ENCODE measurements at regions not wholly inside any gene's neighbourhood (a gene's known extent, or its start where the extent isn't known, plus 50 kb on each side); places are given as distances from the start of the nearest gene placed in this dataset.

- ChIA-PET CTCF (no interaction called here), POLR2A (no interaction called here), RAD21 (ENCODE audit: unreplicated experiment) (no interaction called here), SMC1A (ENCODE audit: uncharacterized antibody, unreplicated experiment) (no interaction called here)
- ATAC-seq (no peak), DNase-seq (ENCODE audit: low read depth, low spot score) (no peak), FAIRE-seq (no peak)
- TF ChIP-seq KAT2A (conservative IDR thresholded peaks at IDR 0.05; ENCODE audit: control insufficient read depth, low read depth, low read length) (no peak), YBX1 (IDR thresholded peaks at IDR 0.05) (no peak), BCL11A (IDR thresholded peaks at IDR 0.05; ENCODE audit: low read depth, low read length) (no peak), PBX3 (IDR thresholded peaks at IDR 0.05; ENCODE audit: insufficient replicate concordance, low read depth, low read length) (no peak), EGR1 (IDR thresholded peaks at IDR 0.05; ENCODE audit: borderline replicate concordance in 1 of 2, low read depth in 2 of 2, low read length in 2 of 2) (no peak), ATF2 (IDR thresholded peaks at IDR 0.05; ENCODE audit: low read length) (no peak), MLLT1 (IDR thresholded peaks at IDR 0.05) (no peak), MXI1 (IDR thresholded peaks at IDR 0.05; ENCODE audit: low read depth, low read length) (no peak), ZNF217 (IDR thresholded peaks at IDR 0.05) (no peak), ZNF274 (IDR thresholded peaks at IDR 0.05; ENCODE audit: insufficient read depth, insufficient read length) (no peak), SKIL (IDR thresholded peaks at IDR 0.05; ENCODE audit: low read depth, poor library complexity, severe bottlenecking) (no peak)
- WGBS (ENCODE audit: insufficient coverage, insufficient replicate concordance, low lambda C conversion rate, missing lambda C conversion rate), result 61% methylated on average over 13 of the region's 13 CpGs
- no TSS peak for BruUV-seq (replicated peaks)
- Histone ChIP-seq H3K9me3 (replicated peaks; ENCODE audit: control insufficient read depth, insufficient read depth, low read length) (no peaks in the 10 kb centered on the region), H3K79me2 (ENCODE audit: control insufficient read depth, insufficient read depth, low read length) (no peaks in the 10 kb centered on the region), H2AFZ (ENCODE audit: control insufficient read depth, low read depth, low read length) (no peak overlapping the region), H3K4me2 (ENCODE audit: control insufficient read depth, insufficient read depth) (no peak overlapping the region), H3K4me3 (no peak overlapping the region), H4K20me1 (ENCODE audit: control insufficient read depth, insufficient read depth) (no peaks in the 10 kb centered on the region), H3K36me3 (ENCODE audit: control insufficient read depth in 2 of 2, insufficient read depth in 2 of 2, low read length in 1 of 2) (no peaks in the 10 kb centered on the region), H3K27ac (ENCODE audit: control insufficient read depth, insufficient read depth) (no peak overlapping the region), H3K27me3 (replicated peaks in 1 of 2; ENCODE audit: control insufficient read depth in 2 of 2, insufficient read depth in 2 of 2, low read length in 1 of 2) (no peaks in the 10 kb centered on the region), H3K4me1 (ENCODE audit: control insufficient read depth, insufficient read depth, low read length) (no peaks in the 10 kb centered on the region), H3K9ac (ENCODE audit: control insufficient read depth, insufficient read depth, low read length) (no peak overlapping the region)
- in situ Hi-C loops (cut with MboI), result no loop called here
- intact Hi-C loops (cut with micrococcal nuclease; ENCODE audit: unreplicated experiment), result no loop called here
These were observed 696.3 kb upstream of the AGA start for GRCh38 chr4:178138491-178138890.

Measured in GM12878 (cell line).